Endodermal cell (in vitro differentiated cells): ENCODE measurements at regions not wholly inside any gene's neighbourhood (a gene's known extent, or its start where the extent isn't known, plus 50 kb on each side); places are given as distances from the start of the nearest gene placed in this dataset.

Source experiments
- DNase-seq: peaks from one replicate; pipeline ENCODE4 v3.0.0-alpha.2; 2017
- H3K27ac ChIP-seq: 2 replicates; pipeline ENCODE4 v1.5.1; 2013; ENCODE audit warnings: mild to moderate bottlenecking, low read depth, low read length, moderate library complexity
- H3K27me3 ChIP-seq: 2 replicates; pipeline ENCODE4 v1.6.1; 2013; ENCODE audit warnings: mild to moderate bottlenecking, low read length, moderate library complexity; ENCODE audit not compliant: insufficient read depth, control insufficient read depth, poor library complexity, severe bottlenecking
- H3K36me3 ChIP-seq: 2 replicates; pipeline ENCODE4 v1.7.0; 2013; ENCODE audit warnings: mild to moderate bottlenecking, low read length, moderate library complexity; ENCODE audit not compliant: control insufficient read depth, insufficient read depth
- H3K4me1 ChIP-seq: one replicate; pipeline ENCODE4 v1.7.0; 2013; ENCODE audit warnings: low read length; ENCODE audit not compliant: control insufficient read depth, insufficient read depth
- H3K4me3 ChIP-seq: 2 replicates; pipeline ENCODE4 v1.5.1; 2013; ENCODE audit warnings: mild to moderate bottlenecking, low read length, moderate library complexity
- H3K9ac ChIP-seq: 2 replicates; pipeline ENCODE4 v1.6.1; 2013; ENCODE audit warnings: mild to moderate bottlenecking, low read length, moderate library complexity; ENCODE audit not compliant: poor library complexity, severe bottlenecking; ENCODE audit errors: extremely low read depth
- H3K9me3 ChIP-seq: 2 replicates; pipeline ENCODE4 v1.6.1; 2013; ENCODE audit warnings: mild to moderate bottlenecking, low read length, moderate library complexity; ENCODE audit not compliant: control insufficient read depth
- H3K27ac Mint-ChIP-seq: 2 replicates; pipeline ENCODE4 v1.8.0; 2020; ENCODE audit warnings: mixed read lengths
- H3K27me3 Mint-ChIP-seq: 2 replicates; pipeline ENCODE4 v1.8.0; 2021; ENCODE audit warnings: mild to moderate bottlenecking, mixed read lengths; ENCODE audit not compliant: insufficient read depth
- H3K36me3 Mint-ChIP-seq: 2 replicates; pipeline ENCODE4 v1.8.0; 2020; ENCODE audit warnings: low read depth, mixed read lengths
- H3K4me1 Mint-ChIP-seq: 2 replicates; pipeline ENCODE4 v1.8.0; 2020; ENCODE audit warnings: mixed read lengths
- H3K4me3 Mint-ChIP-seq: 2 replicates; pipeline ENCODE4 v1.8.0; 2020; ENCODE audit warnings: mild to moderate bottlenecking, moderate library complexity, mixed read lengths
- H3K9me3 Mint-ChIP-seq: 2 replicates; pipeline ENCODE4 v1.8.0; 2020; ENCODE audit warnings: mild to moderate bottlenecking, mixed read lengths
- WGBS, 2 experiments: methylation state at CpG; one replicate each; pipeline versions ENCODE4 v1.1.5 to v1.1.7; 2013; ENCODE audit warnings: missing lambda C conversion rate in 2 of 2, mixed read lengths in 1 of 2; ENCODE audit not compliant: insufficient coverage in 1 of 2, insufficient read length in 1 of 2; 5-methylcytosine and 5-hydroxymethylcytosine counted together
- TF ChIP-seq, protein P1 (sequence below): fragments of 200-600 bp; sonication (generic); conservative IDR thresholded peaks from 2 replicates; pipeline ENCODE4 v1.5.0; 2021; ENCODE audit warnings: antibody characterized with exemption, mild to moderate bottlenecking

DNA sequence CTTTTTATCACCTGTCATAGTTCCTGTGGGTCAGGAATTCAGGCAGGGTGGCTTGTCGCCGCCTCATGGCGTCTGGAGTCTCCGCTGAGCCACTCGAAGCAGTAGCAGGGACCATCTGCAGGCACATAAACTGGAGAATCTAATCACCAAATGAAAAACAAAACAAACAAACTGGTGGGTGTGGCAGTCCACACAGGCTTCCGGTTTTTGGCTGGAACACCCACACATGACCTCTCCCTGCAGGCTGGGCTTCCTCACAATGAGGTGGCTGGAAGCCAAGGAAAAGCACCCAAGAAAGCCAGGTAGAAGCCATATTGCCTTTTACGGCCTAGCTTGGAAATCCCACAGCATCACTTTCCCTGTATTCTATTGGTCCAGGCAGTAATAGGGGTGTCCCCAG lies 197.0 kb downstream of the SYK start:
- Histone ChIP-seq H3K4me3 (no peak overlapping the region), H3K27me3 (no peaks in the 10 kb centered on the region), H3K36me3 (no peaks in the 10 kb centered on the region), H3K4me1 (no peaks in the 10 kb centered on the region), H3K27ac (no peak overlapping the region), H3K9ac (no peak overlapping the region), H3K9me3 (peaks cover 8% of the 10 kb centered on the region)
- Mint-ChIP-seq H3K27me3 (no peaks in the 10 kb centered on the region), H3K4me1 (peaks cover 8% of the 10 kb centered on the region), H3K36me3 (no peaks in the 10 kb centered on the region), H3K27ac (no peak overlapping the region), H3K9me3 (peaks cover 26% of the 10 kb centered on the region), H3K4me3 (no peak overlapping the region)
- TF ChIP-seq, protein P1, sequence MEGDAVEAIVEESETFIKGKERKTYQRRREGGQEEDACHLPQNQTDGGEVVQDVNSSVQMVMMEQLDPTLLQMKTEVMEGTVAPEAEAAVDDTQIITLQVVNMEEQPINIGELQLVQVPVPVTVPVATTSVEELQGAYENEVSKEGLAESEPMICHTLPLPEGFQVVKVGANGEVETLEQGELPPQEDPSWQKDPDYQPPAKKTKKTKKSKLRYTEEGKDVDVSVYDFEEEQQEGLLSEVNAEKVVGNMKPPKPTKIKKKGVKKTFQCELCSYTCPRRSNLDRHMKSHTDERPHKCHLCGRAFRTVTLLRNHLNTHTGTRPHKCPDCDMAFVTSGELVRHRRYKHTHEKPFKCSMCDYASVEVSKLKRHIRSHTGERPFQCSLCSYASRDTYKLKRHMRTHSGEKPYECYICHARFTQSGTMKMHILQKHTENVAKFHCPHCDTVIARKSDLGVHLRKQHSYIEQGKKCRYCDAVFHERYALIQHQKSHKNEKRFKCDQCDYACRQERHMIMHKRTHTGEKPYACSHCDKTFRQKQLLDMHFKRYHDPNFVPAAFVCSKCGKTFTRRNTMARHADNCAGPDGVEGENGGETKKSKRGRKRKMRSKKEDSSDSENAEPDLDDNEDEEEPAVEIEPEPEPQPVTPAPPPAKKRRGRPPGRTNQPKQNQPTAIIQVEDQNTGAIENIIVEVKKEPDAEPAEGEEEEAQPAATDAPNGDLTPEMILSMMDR: no peak
- DNase-seq: no peak
- WGBS, 2 experiments: 92 to 100% methylated on average over 7 of the region's 7 CpGs

DNA sequence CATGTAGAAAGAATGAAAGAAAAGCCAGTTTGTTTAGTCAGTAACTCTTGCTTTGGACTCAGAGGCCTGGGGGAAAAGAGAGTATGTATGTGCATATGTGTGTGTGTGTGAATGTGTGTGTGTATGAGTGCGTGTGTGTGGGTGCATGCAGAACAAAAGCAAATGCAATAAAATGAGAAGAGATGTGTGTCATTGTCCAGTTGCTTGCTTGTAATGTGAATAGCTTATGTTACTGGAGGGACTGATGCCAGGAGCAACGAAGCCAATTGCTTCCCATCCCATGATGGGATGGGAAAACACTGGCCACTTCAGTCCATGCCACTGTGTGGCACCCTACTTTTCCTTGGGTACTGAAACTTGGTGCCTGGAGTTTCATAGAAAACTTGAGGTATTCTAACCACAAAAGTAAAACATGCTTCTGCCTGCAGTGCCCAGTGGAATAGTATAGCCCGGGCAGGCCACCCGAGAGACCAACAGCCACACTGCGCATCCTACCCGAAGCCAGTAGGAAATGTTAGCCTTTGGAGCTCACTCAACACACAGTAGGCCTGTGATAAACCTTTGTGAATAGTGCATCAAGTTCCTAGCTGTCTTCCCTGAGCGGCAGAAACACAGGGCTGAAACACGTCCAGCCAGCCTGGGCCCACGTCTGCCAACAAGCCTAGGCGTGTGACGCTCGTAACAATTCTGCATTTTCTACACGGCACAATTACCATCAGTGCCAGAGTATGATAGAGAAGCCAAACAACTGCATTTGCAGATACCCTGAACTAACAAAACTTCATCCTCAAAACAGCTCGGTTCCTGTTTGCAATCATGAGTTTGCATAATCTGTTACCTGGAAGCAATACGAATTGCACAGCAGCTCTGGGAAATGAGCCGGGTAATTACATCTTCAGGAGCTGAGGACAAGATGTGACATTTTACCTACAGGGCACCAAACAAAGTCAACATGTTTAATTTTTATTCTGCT lies 198.1 kb downstream of the SYK start:
- no peaks in the 10 kb centered on the region for H3K27me3 ChIP-seq
- Mint-ChIP-seq H3K9me3 (peaks cover 17% of the 10 kb centered on the region), H3K36me3 (no peaks in the 10 kb centered on the region), H3K27me3 (no peaks in the 10 kb centered on the region), H3K4me1 (peaks cover 8% of the 10 kb centered on the region), H3K27ac (no peak overlapping the region), H3K4me3 (no peak overlapping the region)
- TF ChIP-seq, protein P1: no peak
- DNase-seq: no peak
- H3K9ac ChIP-seq: no peak overlapping the region
- H3K27ac ChIP-seq: no peak overlapping the region
- H3K4me3 ChIP-seq: no peak overlapping the region
- peaks cover 8% of the 10 kb centered on the region for H3K9me3 ChIP-seq
- 92 to 96% methylated on average over 16 of the region's 16 CpGs for WGBS, 2 experiments
- H3K36me3 ChIP-seq: no peaks in the 10 kb centered on the region
- no peaks in the 10 kb centered on the region for H3K4me1 ChIP-seq

DNA sequence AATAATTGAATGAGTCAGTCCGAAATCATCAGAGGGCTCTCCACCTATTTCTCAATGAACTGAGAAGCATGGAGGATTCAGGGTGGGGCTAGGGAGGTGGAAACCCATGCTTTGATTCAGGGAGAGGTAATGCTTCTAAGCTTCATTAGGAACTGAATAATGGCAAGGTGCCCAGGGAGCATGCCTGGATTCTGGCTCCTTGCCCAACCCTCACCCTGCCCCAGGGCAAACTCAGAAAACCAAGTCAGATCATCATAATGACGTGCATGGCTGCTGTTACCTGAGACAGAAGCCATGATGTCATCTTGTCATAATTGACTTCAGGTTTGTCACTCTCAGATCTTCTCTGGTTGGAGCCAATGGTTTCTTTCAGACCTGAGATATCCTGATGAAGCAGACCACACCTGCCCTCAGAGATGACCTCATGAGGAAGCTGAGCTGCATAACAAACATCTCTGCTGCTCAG lies 199.6 kb downstream of the SYK start:
- no peak overlapping the region for H3K9ac ChIP-seq
- H3K27ac Mint-ChIP-seq: no peak overlapping the region
- H3K9me3 Mint-ChIP-seq: peaks cover 16% of the 10 kb centered on the region
- WGBS, 2 experiments: 90 to 100% methylated on average over 1 to 2 of the region's 2 CpGs
- no peaks in the 10 kb centered on the region for H3K36me3 Mint-ChIP-seq
- DNase-seq: no peak
- H3K36me3 ChIP-seq: no peaks in the 10 kb centered on the region
- no peaks in the 10 kb centered on the region for H3K27me3 Mint-ChIP-seq
- H3K4me1 ChIP-seq: no peaks in the 10 kb centered on the region
- TF ChIP-seq, protein P1: no peak
- H3K4me1 Mint-ChIP-seq: peaks cover 7% of the 10 kb centered on the region
- no peaks in the 10 kb centered on the region for H3K27me3 ChIP-seq
- H3K9me3 ChIP-seq: peaks cover 8% of the 10 kb centered on the region
- no peak overlapping the region for H3K4me3 Mint-ChIP-seq
- no peak overlapping the region for H3K27ac ChIP-seq
- no peak overlapping the region for H3K4me3 ChIP-seq
